Nephron (organoid): ENCODE measurements at regions not wholly inside any gene's neighbourhood (a gene's known extent, or its start where the extent isn't known, plus 50 kb on each side); places are given as distances from the start of the nearest gene placed in this dataset.
"Not testable (repeated sequence)": the region's sequence is repeated elsewhere in the genome, so short reads cannot be mapped to it uniquely, and the experiment has no call there.

ENCODE experiments used
- H3K27ac Mint-ChIP-seq, 3 experiments: 2 replicates each; pipeline ENCODE4 v1.8.0; 2020; ENCODE audit warnings: mixed read lengths in 3 of 3, mild to moderate bottlenecking in 2 of 3, moderate library complexity in 1 of 3
- H3K27me3 Mint-ChIP-seq: 2 replicates; pipeline ENCODE4 v1.8.0; 2021; ENCODE audit warnings: low read depth, mild to moderate bottlenecking, moderate library complexity, mixed read lengths
- H3K36me3 Mint-ChIP-seq: 2 replicates; pipeline ENCODE4 v1.8.0; 2020; ENCODE audit warnings: low read depth, mixed read lengths
- H3K4me1 Mint-ChIP-seq: 2 replicates; pipeline ENCODE4 v1.8.0; 2020; ENCODE audit warnings: mixed read lengths
- H3K4me3 Mint-ChIP-seq, 3 experiments: 2 replicates each; pipeline ENCODE4 v1.8.0; 2020; ENCODE audit warnings: mild to moderate bottlenecking in 3 of 3, mixed read lengths in 3 of 3, moderate library complexity in 2 of 3
- H3K9me3 Mint-ChIP-seq: 2 replicates; pipeline ENCODE4 v1.8.0; 2020; ENCODE audit warnings: mixed read lengths
- TF ChIP-seq, protein P1 (sequence below), 3 experiments: fragments of 200-600 bp; sonication (generic); IDR thresholded peaks; one replicate each; pipeline ENCODE4 v1.5.0; 2021; ENCODE audit warnings: antibody characterized with exemption in 3 of 3; ENCODE audit not compliant: unreplicated experiment in 3 of 3

GRCh38 chr1:189620471-189620870 lies 857.2 kb downstream of the BRINP3 start:
- Mint-ChIP-seq H3K4me1 (no peaks in the 10 kb centered on the region), H3K36me3 (no peaks in the 10 kb centered on the region), H3K27ac (no peak overlapping the region), H3K9me3 (no peaks in the 10 kb centered on the region), H3K4me3 (no peak overlapping the region), H3K27me3 (no peaks in the 10 kb centered on the region)
- TF ChIP-seq, protein P1, sequence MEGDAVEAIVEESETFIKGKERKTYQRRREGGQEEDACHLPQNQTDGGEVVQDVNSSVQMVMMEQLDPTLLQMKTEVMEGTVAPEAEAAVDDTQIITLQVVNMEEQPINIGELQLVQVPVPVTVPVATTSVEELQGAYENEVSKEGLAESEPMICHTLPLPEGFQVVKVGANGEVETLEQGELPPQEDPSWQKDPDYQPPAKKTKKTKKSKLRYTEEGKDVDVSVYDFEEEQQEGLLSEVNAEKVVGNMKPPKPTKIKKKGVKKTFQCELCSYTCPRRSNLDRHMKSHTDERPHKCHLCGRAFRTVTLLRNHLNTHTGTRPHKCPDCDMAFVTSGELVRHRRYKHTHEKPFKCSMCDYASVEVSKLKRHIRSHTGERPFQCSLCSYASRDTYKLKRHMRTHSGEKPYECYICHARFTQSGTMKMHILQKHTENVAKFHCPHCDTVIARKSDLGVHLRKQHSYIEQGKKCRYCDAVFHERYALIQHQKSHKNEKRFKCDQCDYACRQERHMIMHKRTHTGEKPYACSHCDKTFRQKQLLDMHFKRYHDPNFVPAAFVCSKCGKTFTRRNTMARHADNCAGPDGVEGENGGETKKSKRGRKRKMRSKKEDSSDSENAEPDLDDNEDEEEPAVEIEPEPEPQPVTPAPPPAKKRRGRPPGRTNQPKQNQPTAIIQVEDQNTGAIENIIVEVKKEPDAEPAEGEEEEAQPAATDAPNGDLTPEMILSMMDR (IDR thresholded peaks at IDR 0.05; ENCODE audit: unreplicated experiment in 3 of 3), result no peak

DNA sequence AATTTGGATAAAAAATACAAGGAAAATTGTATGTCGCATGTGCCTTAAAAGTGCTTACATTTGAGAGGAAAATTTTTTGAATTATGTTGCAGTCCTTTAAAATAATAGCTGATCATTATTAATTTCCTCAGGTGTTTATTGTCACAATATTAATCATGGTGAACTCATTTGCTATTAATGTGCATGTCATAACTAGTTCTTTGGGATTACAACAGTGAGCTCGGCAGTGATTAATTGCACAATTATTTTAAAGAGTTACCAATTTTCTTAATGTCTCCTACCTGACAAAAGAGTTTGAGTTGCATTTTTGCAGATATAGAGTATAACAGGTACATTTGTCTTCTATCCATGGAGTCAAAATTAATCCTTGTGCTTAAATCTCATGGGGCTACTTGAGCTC lies 854.3 kb downstream of the BRINP3 start:
- H3K36me3 Mint-ChIP-seq, result no peaks in the 10 kb centered on the region

DNA sequence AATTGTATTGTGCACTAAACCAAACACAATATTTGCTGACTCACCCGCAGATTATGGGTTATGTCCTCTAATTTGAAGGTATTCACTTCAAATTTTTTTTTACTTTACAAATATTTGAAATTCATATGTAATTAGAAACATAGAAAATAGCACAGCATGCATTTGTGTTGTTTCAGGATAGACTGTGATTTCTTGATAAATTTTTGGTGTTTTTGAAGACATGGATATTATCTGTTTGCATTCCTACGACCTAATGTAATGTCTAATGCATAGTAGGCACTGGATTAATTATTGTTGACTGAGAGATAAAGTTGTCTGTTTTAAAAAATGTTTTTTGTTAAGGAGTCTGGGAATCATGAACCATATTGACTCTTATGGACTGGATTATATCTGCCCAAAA lies 850.2 kb downstream of the BRINP3 start:
- Mint-ChIP-seq H3K27me3 (no peaks in the 10 kb centered on the region), H3K36me3 (no peaks in the 10 kb centered on the region), H3K27ac (no peak overlapping the region), H3K9me3 (no peaks in the 10 kb centered on the region), H3K4me1 (no peaks in the 10 kb centered on the region), H3K4me3 (no peak overlapping the region)
- TF ChIP-seq, protein P1 (IDR thresholded peaks at IDR 0.05; ENCODE audit: unreplicated experiment in 3 of 3), result no peak

More for the DNA sequence above, 854.3 kb downstream of the BRINP3 start:
- no peaks in the 10 kb centered on the region for H3K4me1 Mint-ChIP-seq
- no peaks in the 10 kb centered on the region for H3K27me3 Mint-ChIP-seq
- no peaks in the 10 kb centered on the region for H3K9me3 Mint-ChIP-seq
- no peak overlapping the region for H3K4me3 Mint-ChIP-seq
- TF ChIP-seq, protein P1 (IDR thresholded peaks at IDR 0.05; ENCODE audit: unreplicated experiment in 3 of 3), result no peak
- H3K27ac Mint-ChIP-seq, result no peak overlapping the region

GRCh38 chr1:189628857-189629256 lies 848.8 kb downstream of the BRINP3 start:
- TF ChIP-seq, protein P1 (IDR thresholded peaks at IDR 0.05; ENCODE audit: unreplicated experiment in 3 of 3), result no peak
- H3K4me1 Mint-ChIP-seq, result no peaks in the 10 kb centered on the region

DNA sequence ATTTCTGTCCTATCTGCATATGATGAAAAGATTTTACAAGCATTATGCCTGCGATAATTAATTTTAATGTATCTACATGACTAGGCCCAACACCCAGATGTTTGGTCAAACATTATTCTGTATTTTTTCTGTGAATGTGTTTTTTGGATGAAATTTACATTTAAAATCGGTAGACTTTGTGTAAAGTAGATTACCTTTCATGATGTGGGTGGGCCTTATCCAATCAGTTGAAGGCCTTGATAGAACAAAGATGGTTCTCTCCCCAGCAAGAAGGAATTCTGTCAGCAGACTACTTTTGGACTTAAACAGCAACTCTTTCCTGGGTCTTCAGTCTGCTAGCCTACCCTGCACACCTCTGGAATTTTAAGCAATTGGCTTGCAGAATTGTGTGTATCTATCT lies 844.0 kb downstream of the BRINP3 start:
- H3K4me1 Mint-ChIP-seq, result no peaks in the 10 kb centered on the region
- H3K27ac Mint-ChIP-seq, result no peak overlapping the region
- H3K27me3 Mint-ChIP-seq, result no peaks in the 10 kb centered on the region
- TF ChIP-seq, protein P1 (IDR thresholded peaks at IDR 0.05; ENCODE audit: unreplicated experiment in 3 of 3), result no peak
- no peaks in the 10 kb centered on the region for H3K9me3 Mint-ChIP-seq
- H3K36me3 Mint-ChIP-seq, result no peaks in the 10 kb centered on the region
- H3K4me3 Mint-ChIP-seq, result no peak overlapping the region

More at GRCh38 chr1:189628857-189629256, 848.8 kb downstream of the BRINP3 start:
- H3K36me3 Mint-ChIP-seq, result no peaks in the 10 kb centered on the region
- no peak overlapping the region for H3K27ac Mint-ChIP-seq
- H3K9me3 Mint-ChIP-seq, result no peaks in the 10 kb centered on the region
- no peak overlapping the region for H3K4me3 Mint-ChIP-seq
- no peaks in the 10 kb centered on the region for H3K27me3 Mint-ChIP-seq

DNA sequence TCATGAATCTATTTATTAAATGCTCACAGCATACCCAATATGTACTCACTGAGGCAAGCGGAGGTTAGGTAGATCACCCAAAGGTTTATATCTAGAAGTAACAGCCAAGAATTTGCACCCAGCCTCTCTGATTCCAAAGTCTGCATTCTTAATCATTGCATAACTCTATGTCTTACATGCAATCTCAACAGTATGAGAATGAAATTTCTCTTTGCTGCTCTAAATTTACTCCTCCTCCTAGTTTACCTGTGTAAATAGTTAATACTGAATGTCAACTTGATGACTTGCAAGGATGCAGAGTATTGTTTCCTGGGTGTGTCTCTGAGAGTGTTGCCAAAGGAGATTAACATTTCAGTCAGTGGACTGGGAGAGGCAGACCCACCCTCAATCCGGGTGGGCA lies 840.6 kb downstream of the BRINP3 start:
- H3K36me3 Mint-ChIP-seq, result no peaks in the 10 kb centered on the region
- H3K4me1 Mint-ChIP-seq, result no peaks in the 10 kb centered on the region
- H3K27ac Mint-ChIP-seq, result no peak overlapping the region
- TF ChIP-seq, protein P1 (IDR thresholded peaks at IDR 0.05; ENCODE audit: unreplicated experiment in 3 of 3), result no peak
- H3K9me3 Mint-ChIP-seq, result no peaks in the 10 kb centered on the region
- no peaks in the 10 kb centered on the region for H3K27me3 Mint-ChIP-seq
- H3K4me3 Mint-ChIP-seq, result no peak overlapping the region

DNA sequence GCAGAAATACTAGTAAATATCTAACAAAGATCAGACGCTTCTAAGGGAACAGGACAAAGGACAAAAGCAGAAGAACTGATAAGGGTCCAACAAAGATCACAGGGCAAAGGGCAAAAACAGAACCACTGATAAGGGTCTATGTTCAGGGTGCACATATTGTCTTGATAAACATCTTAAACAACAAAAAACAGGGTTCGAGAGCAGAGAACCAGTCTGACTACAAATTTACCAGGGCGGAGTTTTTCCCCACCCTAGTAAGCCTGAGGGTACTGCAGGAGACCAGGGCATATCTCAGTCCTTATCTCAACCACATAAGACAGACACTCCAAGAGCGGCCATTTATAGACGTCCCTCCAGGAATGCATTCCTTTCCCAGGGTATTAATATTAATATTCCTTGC lies 833.5 kb downstream of the BRINP3 start:
- H3K27me3 Mint-ChIP-seq, H3K36me3 Mint-ChIP-seq, H3K9me3 Mint-ChIP-seq, H3K4me3 Mint-ChIP-seq, H3K27ac Mint-ChIP-seq, H3K4me1 Mint-ChIP-seq: not testable (repeated sequence)
